K562 (cell line): ENCODE measurements at regions not wholly inside any gene's neighbourhood (a gene's known extent, or its start where the extent isn't known, plus 50 kb on each side); places are given as distances from the start of the nearest gene placed in this dataset.

Source experiments
- ATAC-seq: fragments of 200-7000 bp; cut with Tn5 transposase; 3 replicates; pipeline ENCODE4 v1.9.1; 2020; ENCODE audit warnings: moderate library complexity
- BruUV-seq: library from RNA; stranded (reverse); fragments of 400-500 nt; replicated peaks from 2 replicates; lab custom pipeline; 2021; lab: Mats Ljungman, UMichigan
- CTCF ChIA-PET: fragments of 300-600 bp; formaldehyde crosslinking; extraction: SDS; loops from one replicate; lab custom pipeline; 2021; ENCODE audit warnings: low intra/inter-chr PET ratio; lab: Yijun Ruan, JAX
- POLR2A ChIA-PET: fragments of 300-600, 350-650 bp; sonication (Branson Sonifier 250); formaldehyde crosslinking; extraction: SDS; loops from one replicate; lab custom pipeline; 2021; ENCODE audit warnings: antibody characterized with exemption, inconsistent platforms; lab: Yijun Ruan, JAX
- DNase-seq, 4 experiments: peaks; one replicate each; pipeline versions ENCODE4 v3.0.0 to v3.0.0-alpha.2; 2011 to 2018; ENCODE audit warnings: low spot score in 3 of 4, mixed read lengths in 3 of 4; ENCODE audit errors: extremely low read depth in 1 of 4
- FAIRE-seq: peaks from 2 replicates; lab custom pipeline; 2011; peaks lifted over from hg19 to GRCh38; lab: Jason Lieb, UNC
- H2AFZ ChIP-seq: 2 replicates; pipeline ENCODE4 v1.6.0; 2011; ENCODE audit warnings: low read depth, low read length, control low read depth, inconsistent platforms
- H3K27ac ChIP-seq: fragments of 200-600 bp; 3 replicates; pipeline ENCODE4 v1.8.0; 2011; ENCODE audit warnings: low read depth, mild to moderate bottlenecking, control low read depth, inconsistent platforms, low read length, moderate library complexity, mixed read lengths; ENCODE audit errors: extremely low read depth
- H3K27me3 ChIP-seq, 2 experiments: fragments of 300-600 bp in 1 of 2; 2 replicates in 1 of 2; 3 replicates in 1 of 2; pipeline versions ENCODE4 v1.6.0 to v1.8.0; 2011; ENCODE audit warnings: inconsistent platforms in 2 of 2, low read length in 2 of 2, mild to moderate bottlenecking in 1 of 2, mixed read lengths in 1 of 2, moderate library complexity in 1 of 2; ENCODE audit not compliant: control insufficient read depth in 2 of 2, insufficient read depth in 2 of 2
- H3K36me3 ChIP-seq: fragments of 300-600 bp; 3 replicates; pipeline ENCODE4 v1.8.0; 2011; ENCODE audit warnings: mild to moderate bottlenecking, low read length, inconsistent platforms; ENCODE audit not compliant: control insufficient read depth, insufficient read depth
- H3K4me1 ChIP-seq, 2 experiments: fragments of 200-600 bp in 1 of 2; replicated peaks in 1 of 2; 2 replicates in 1 of 2; 3 replicates in 1 of 2; pipeline versions ENCODE4 v1.5.1 to v1.8.0; 2011; ENCODE audit warnings: inconsistent platforms in 2 of 2, low read length in 2 of 2, mild to moderate bottlenecking in 1 of 2, mixed read lengths in 1 of 2, moderate library complexity in 1 of 2; ENCODE audit not compliant: control insufficient read depth in 2 of 2, insufficient read depth in 2 of 2
- H3K4me2 ChIP-seq: 2 replicates; pipeline ENCODE4 v1.6.1; 2011; ENCODE audit warnings: low read length, control low read depth, inconsistent platforms, mixed read lengths; ENCODE audit not compliant: insufficient read depth
- H3K4me3 ChIP-seq: fragments of 200-600 bp; sonication (generic), shearing (Covaris generic); 2 replicates; pipeline ENCODE4 v1.5.1; 2016; ENCODE audit warnings: control low read depth, inconsistent platforms
- H3K79me2 ChIP-seq: fragments of 200-600 bp; 3 replicates; pipeline ENCODE4 v1.8.0; 2011; ENCODE audit warnings: low read length, inconsistent platforms; ENCODE audit not compliant: control insufficient read depth, insufficient read depth
- H3K9ac ChIP-seq, 2 experiments: 2 replicates each; pipeline versions ENCODE4 v1.6.0 to v1.6.1; 2011; ENCODE audit warnings: low read depth in 2 of 2, low read length in 2 of 2, control low read depth in 1 of 2, inconsistent platforms in 1 of 2, mild to moderate bottlenecking in 1 of 2, mixed read lengths in 1 of 2; ENCODE audit not compliant: insufficient read depth in 1 of 2
- H3K9me1 ChIP-seq: one replicate; pipeline ENCODE4 v1.6.0; 2011; ENCODE audit warnings: inconsistent platforms, mild to moderate bottlenecking, low read length, moderate library complexity; ENCODE audit not compliant: control insufficient read depth, insufficient read depth
- H3K9me3 ChIP-seq: replicated peaks from 2 replicates; pipeline ENCODE4 v1.5.1; 2011; ENCODE audit warnings: low read depth, low read length, inconsistent platforms; ENCODE audit not compliant: control insufficient read depth, insufficient read depth
- H4K20me1 ChIP-seq: replicated peaks from 2 replicates; pipeline ENCODE4 v1.6.1; 2011; ENCODE audit warnings: low read length, inconsistent platforms, mixed read lengths; ENCODE audit not compliant: control insufficient read depth, insufficient read depth
- ARID2 ChIP-seq: fragments of 450-650 bp; IDR thresholded peaks from 2 replicates; pipeline ENCODE4 v1.6.1; 2017; ENCODE audit warnings: antibody characterized with exemption, mild to moderate bottlenecking
- BRCA1 ChIP-seq, 2 experiments: fragments of 450-650 bp in 1 of 2; sonication (generic) in 1 of 2; formaldehyde crosslinking in 1 of 2; IDR thresholded peaks; 2 replicates each; pipeline versions ENCODE4 v1.5.0 to v1.6.1; 2017 to 2020; ENCODE audit warnings: mild to moderate bottlenecking in 1 of 2, missing genetic modification reagents in 1 of 2
- CREM ChIP-seq: IDR thresholded peaks from 2 replicates; pipeline ENCODE4 v1.6.1; 2014; ENCODE audit warnings: antibody characterized with exemption, low read depth
- FUS ChIP-seq: fragments of 200-400 bp; formaldehyde crosslinking; optimal IDR thresholded peaks from 2 replicates; pipeline ENCODE3; 2017; ENCODE audit warnings: low read depth, low read length
- IFI16 ChIP-seq: fragments of 250-450 bp; sonication (Bioruptor Pico); IDR thresholded peaks from 2 replicates; pipeline ENCODE4 v2.1.2; 2022; ENCODE audit warnings: mild to moderate bottlenecking, inconsistent platforms
- KLF10 ChIP-seq: fragments of 250-450 bp; sonication (Bioruptor Pico); IDR thresholded peaks from 2 replicates; pipeline ENCODE4 v1.6.1; 2021; ENCODE audit warnings: matching md5 sums
- MYBL2 ChIP-seq, 2 experiments: fragments of 450-650 bp in 1 of 2; sonication (generic) in 1 of 2; formaldehyde crosslinking in 1 of 2; IDR thresholded peaks; 2 replicates each; pipeline versions ENCODE4 v1.6.1 to v1.8.1; 2017 to 2022; ENCODE audit warnings: borderline replicate concordance in 1 of 2, inconsistent platforms in 1 of 2, low read depth in 1 of 2, mild to moderate bottlenecking in 1 of 2, missing genetic modification reagents in 1 of 2, moderate library complexity in 1 of 2
- SMAD2 ChIP-seq: fragments of 150-350 bp; IDR thresholded peaks from 2 replicates; pipeline ENCODE4 v1.6.1; 2014; ENCODE audit warnings: low read depth, mild to moderate bottlenecking, low read length
- ZEB2 ChIP-seq: fragments of 450-650 bp; IDR thresholded peaks from 2 replicates; pipeline ENCODE4 v1.6.1; 2016
- ZNF277 ChIP-seq: fragments of 250-450 bp; sonication (Bioruptor Pico); IDR thresholded peaks from 2 replicates; pipeline ENCODE4 v1.8.0; 2022; ENCODE audit warnings: inconsistent platforms, mild to moderate bottlenecking, moderate library complexity, borderline replicate concordance
- ZNF280B ChIP-seq: fragments of 250-450 bp; sonication (Bioruptor Pico); IDR thresholded peaks from 2 replicates; pipeline ENCODE4 v1.5.1; 2021; ENCODE audit warnings: mild to moderate bottlenecking
- ZNF311 ChIP-seq: fragments of 250-450 bp; sonication (Bioruptor Pico); IDR thresholded peaks from 2 replicates; pipeline ENCODE4 v1.4.0; 2020; ENCODE audit warnings: mild to moderate bottlenecking, moderate library complexity
- ZNF354B ChIP-seq: fragments of 250-450 bp; sonication (Bioruptor Pico); IDR thresholded peaks from 2 replicates; pipeline ENCODE4 v1.4.0; 2020
- WGBS: fragments of 100-300 bp; shearing (Covaris generic); methylation state at CpG from one replicate; pipeline ENCODE4 v1.1.6; 2016; ENCODE audit warnings: low coverage, mixed read lengths; ENCODE audit not compliant: insufficient coverage; ENCODE audit errors: missing lambda C conversion rate; 5-methylcytosine and 5-hydroxymethylcytosine counted together
- in situ Hi-C: fragments of 300-500 bp; cut with MboI; formaldehyde crosslinking; loops from 4 replicates; pipeline ENCODE4 v1.15.0; 2018; ENCODE audit warnings: inconsistent platforms, mixed read lengths
- intact Hi-C: fragments of 100-400 bp; cut with micrococcal nuclease; formaldehyde crosslinking; loops from 2 replicates; pipeline ENCODE4 v1.14.2; 2022
- TF ChIP-seq, protein P1 (sequence below): fragments of 450-650 bp; formaldehyde crosslinking; IDR thresholded peaks from 2 replicates; pipeline ENCODE4 v1.4.0; 2020; ENCODE audit warnings: mild to moderate bottlenecking, moderate library complexity

DNA sequence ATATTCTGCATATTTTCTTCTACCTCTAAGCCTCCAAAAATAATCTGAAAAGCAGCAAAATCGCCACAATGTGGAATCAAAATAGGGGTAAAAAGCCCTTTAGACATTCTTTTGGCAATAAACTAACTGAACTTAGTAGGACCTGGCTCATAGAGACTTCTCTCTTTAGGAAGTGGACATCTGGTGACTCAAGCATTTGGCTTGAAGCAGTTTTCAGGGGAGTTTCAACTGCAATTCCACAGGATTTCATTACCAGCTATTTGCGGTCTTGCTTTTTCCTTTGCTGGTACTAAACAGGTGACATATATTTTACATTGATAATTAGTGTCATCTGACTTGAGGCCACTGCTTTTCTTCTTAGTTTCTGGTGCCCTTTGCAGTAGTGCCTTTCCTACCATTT, 173.2 kb upstream of the FBN2 start:
- FAIRE-seq = no peak
- intact Hi-C loops = no loop called here
- BruUV-seq = no TSS peak
- Histone ChIP-seq H3K4me3 (no peak overlapping the region), H3K27me3 (no peaks in the 10 kb centered on the region), H3K4me2 (no peak overlapping the region), H4K20me1 (no peaks in the 10 kb centered on the region), H3K36me3 (no peaks in the 10 kb centered on the region), H3K9ac (no peak overlapping the region), H3K9me1 (no peaks in the 10 kb centered on the region), H3K27ac (no peak overlapping the region), H3K4me1 (no peaks in the 10 kb centered on the region), H3K79me2 (no peaks in the 10 kb centered on the region), H3K9me3 (peaks cover 1% of the 10 kb centered on the region; the same call in 1 of the 2 replicates), H2AFZ (no peak overlapping the region)
- ChIA-PET CTCF (no interaction called here), POLR2A (interaction anchor here (1.1 kb wide), 1 partner anchor 10 kb away, joined by 3 read pairs; no protein-coding TSS in a partner anchor)
- DNase-seq = no peak
- no peak for TF ChIP-seq ZEB2
- TF ChIP-seq CREM = no peak
- no peak for TF ChIP-seq ZNF354B (CRISPR knock-in tag)
- no peak for TF ChIP-seq ARID2
- no peak for TF ChIP-seq KLF10 (CRISPR knock-in tag)
- no peak for TF ChIP-seq ZNF311
- TF ChIP-seq MYBL2 (IDR thresholded peaks at IDR 0.05; ENCODE audit: low read depth) = no peak
- TF ChIP-seq MYBL2 (CRISPR knock-in tag; IDR thresholded peaks at IDR 0.05; ENCODE audit: borderline replicate concordance) = no peak
- no peak for TF ChIP-seq BRCA1 (IDR thresholded peaks at IDR 0.05)
- no peak for TF ChIP-seq BRCA1 (CRISPR knock-in tag; IDR thresholded peaks at IDR 0.05)
- TF ChIP-seq ZNF280B (CRISPR knock-in tag) = no peak
- TF ChIP-seq, protein P1, sequence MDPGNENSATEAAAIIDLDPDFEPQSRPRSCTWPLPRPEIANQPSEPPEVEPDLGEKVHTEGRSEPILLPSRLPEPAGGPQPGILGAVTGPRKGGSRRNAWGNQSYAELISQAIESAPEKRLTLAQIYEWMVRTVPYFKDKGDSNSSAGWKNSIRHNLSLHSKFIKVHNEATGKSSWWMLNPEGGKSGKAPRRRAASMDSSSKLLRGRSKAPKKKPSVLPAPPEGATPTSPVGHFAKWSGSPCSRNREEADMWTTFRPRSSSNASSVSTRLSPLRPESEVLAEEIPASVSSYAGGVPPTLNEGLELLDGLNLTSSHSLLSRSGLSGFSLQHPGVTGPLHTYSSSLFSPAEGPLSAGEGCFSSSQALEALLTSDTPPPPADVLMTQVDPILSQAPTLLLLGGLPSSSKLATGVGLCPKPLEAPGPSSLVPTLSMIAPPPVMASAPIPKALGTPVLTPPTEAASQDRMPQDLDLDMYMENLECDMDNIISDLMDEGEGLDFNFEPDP (CRISPR knock-in tag) = no peak
- TF ChIP-seq SMAD2 = no peak
- no peak for TF ChIP-seq FUS
- no peak for TF ChIP-seq IFI16 (CRISPR knock-in tag)
- TF ChIP-seq ZNF277 (CRISPR knock-in tag) = no peak
- no peak for ATAC-seq
- in situ Hi-C loops = no loop called here
- 0% methylated on average over 2 of the region's 2 CpGs for WGBS
